HG03571 (cell line): ENCODE measurements at regions not wholly inside any gene's neighbourhood (a gene's known extent, or its start where the extent isn't known, plus 50 kb on each side); places are given as distances from the start of the nearest gene placed in this dataset.

Source experiments
- ATAC-seq: cut with Tn5 transposase; IDR thresholded peaks from one replicate; pipeline ENCODE4 v1.9.1; 2021; ENCODE audit not compliant: unreplicated experiment

- ATAC-seq: peak; percentile 97
Observed at GRCh38 chrX:65034668-65035445, 58.6 kb upstream of the ZC4H2 start, which contains the start of gene ZC3H12B. TSS of gene ZC3H12B (plus strand) at chrX:65034826.

- ATAC-seq: no peak
Observed at GRCh38 chrX:65034292-65034667, 58.0 kb upstream of the ZC4H2 start.
